OCI-LY1 (cell line): ENCODE measurements at regions not wholly inside any gene's neighbourhood (a gene's known extent, or its start where the extent isn't known, plus 50 kb on each side); places are given as distances from the start of the nearest gene placed in this dataset.

ENCODE experiments used
- H2AFZ ChIP-seq: fragments of 200-600 bp; sonication (generic), shearing (Covaris generic); 2 replicates; pipeline ENCODE4 v1.6.0; 2014; ENCODE audit warnings: antibody characterized with exemption, mild to moderate bottlenecking, low read length
- H3F3A ChIP-seq: fragments of 200-600 bp; sonication (generic), shearing (Covaris generic); 2 replicates; pipeline ENCODE4 v1.6.0; 2014; ENCODE audit warnings: mild to moderate bottlenecking, antibody characterized with exemption, low read length, moderate library complexity; ENCODE audit not compliant: insufficient read depth
- H3K27ac ChIP-seq: fragments of 200-600 bp; sonication (generic); 2 replicates; pipeline ENCODE4 v1.5.1; 2014; ENCODE audit warnings: low read length, mixed run types, mild to moderate bottlenecking, low read depth; ENCODE audit not compliant: poor library complexity, severe bottlenecking
- H3K27me3 ChIP-seq: fragments of 200-600 bp; sonication (generic); 2 replicates; pipeline ENCODE4 v1.6.0; 2014; ENCODE audit warnings: antibody characterized with exemption, mild to moderate bottlenecking, low read length, moderate library complexity; ENCODE audit not compliant: insufficient read depth
- H3K36me3 ChIP-seq: fragments of 200-600 bp; sonication (generic); 2 replicates; pipeline ENCODE4 v1.6.1; 2014; ENCODE audit warnings: mild to moderate bottlenecking, antibody characterized with exemption, low read length, moderate library complexity, mixed read lengths; ENCODE audit not compliant: insufficient read depth
- H3K4me1 ChIP-seq: fragments of 200-600 bp; sonication (generic); 2 replicates; pipeline ENCODE4 v1.5.1; 2014; ENCODE audit warnings: mild to moderate bottlenecking, low read length, moderate library complexity; ENCODE audit not compliant: insufficient read depth, severe bottlenecking
- H3K4me2 ChIP-seq: fragments of 200-600 bp; sonication (generic), shearing (Covaris generic); 2 replicates; pipeline ENCODE4 v1.6.1; 2014; ENCODE audit warnings: low read length
- H3K4me3 ChIP-seq: fragments of 200-600 bp; sonication (generic); 2 replicates; pipeline ENCODE4 v1.5.1; 2014; ENCODE audit warnings: low read length, low read depth, mild to moderate bottlenecking, mixed read lengths; ENCODE audit not compliant: poor library complexity, severe bottlenecking
- H3K79me2 ChIP-seq: fragments of 200-600 bp; shearing (Covaris generic); 2 replicates; pipeline ENCODE4 v1.6.1; 2016; ENCODE audit warnings: mixed run types, low read length, mixed read lengths; ENCODE audit not compliant: insufficient read depth
- H3K9ac ChIP-seq: fragments of 200-600 bp; sonication (generic), shearing (Covaris generic); 2 replicates; pipeline ENCODE4 v1.6.1; 2014; ENCODE audit warnings: mild to moderate bottlenecking, low read length, mixed read lengths
- H3K9me2 ChIP-seq: fragments of 200-600 bp; sonication (generic), shearing (Covaris generic); 2 replicates; pipeline ENCODE4 v1.6.1; 2014; ENCODE audit warnings: low read depth, mild to moderate bottlenecking, low read length, mixed read lengths
- H3K9me3 ChIP-seq: fragments of 200-600 bp; shearing (Covaris generic); 2 replicates; pipeline ENCODE4 v1.6.1; 2014; ENCODE audit warnings: low read length, mixed read lengths
- H4K20me1 ChIP-seq: fragments of 200-600 bp; sonication (generic), shearing (Covaris generic); 2 replicates; pipeline ENCODE4 v1.6.0; 2016; ENCODE audit warnings: mild to moderate bottlenecking, low read length; ENCODE audit not compliant: insufficient read depth
- EZH2 ChIP-seq: fragments of 200-600 bp; sonication (generic), shearing (Covaris generic); IDR thresholded peaks from 2 replicates; pipeline ENCODE4 v1.8.0; 2017; ENCODE audit warnings: borderline replicate concordance, mixed run types, mild to moderate bottlenecking, antibody characterized with exemption, low read length, moderate library complexity, mixed read lengths
- TF ChIP-seq, protein P1 (sequence below): fragments of 200-600 bp; sonication (generic), shearing (Covaris generic); IDR thresholded peaks from 2 replicates; pipeline ENCODE4 v1.5.1; 2017; ENCODE audit warnings: mild to moderate bottlenecking, antibody characterized with exemption, low read length, moderate library complexity, mixed read lengths

DNA sequence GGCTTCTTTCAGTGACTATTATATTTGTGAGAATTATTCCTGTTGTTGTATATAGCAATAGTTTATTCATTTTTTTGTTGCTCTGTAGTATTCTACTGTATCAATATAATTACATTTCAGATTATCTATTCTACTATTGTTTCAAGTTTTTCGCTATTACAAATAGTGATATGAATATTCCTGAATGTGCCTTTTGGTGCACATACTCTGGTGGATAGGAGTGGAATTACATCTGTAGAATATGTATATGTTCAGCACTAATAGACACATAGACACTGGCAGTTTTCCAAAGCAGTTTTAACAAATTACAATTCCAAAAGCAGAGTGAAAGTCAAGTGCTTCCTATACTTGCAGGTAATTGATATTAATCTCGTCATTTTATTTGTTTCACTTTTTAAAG lies 696.2 kb upstream of the PRMT6 start:
- Histone ChIP-seq H3K4me1 (no peaks in the 10 kb centered on the region), H3K9me3 (no peaks in the 10 kb centered on the region), H2AFZ (no peak overlapping the region), H3K4me2 (no peak overlapping the region), H3K27me3 (no peaks in the 10 kb centered on the region), H3K36me3 (no peaks in the 10 kb centered on the region), H3K9me2 (no peaks in the 10 kb centered on the region), H4K20me1 (no peaks in the 10 kb centered on the region), H3K9ac (no peak overlapping the region), H3K4me3 (no peak overlapping the region), H3F3A (no peaks in the 10 kb centered on the region), H3K27ac (no peak overlapping the region), H3K79me2 (no peaks in the 10 kb centered on the region)
- TF ChIP-seq, protein P1, sequence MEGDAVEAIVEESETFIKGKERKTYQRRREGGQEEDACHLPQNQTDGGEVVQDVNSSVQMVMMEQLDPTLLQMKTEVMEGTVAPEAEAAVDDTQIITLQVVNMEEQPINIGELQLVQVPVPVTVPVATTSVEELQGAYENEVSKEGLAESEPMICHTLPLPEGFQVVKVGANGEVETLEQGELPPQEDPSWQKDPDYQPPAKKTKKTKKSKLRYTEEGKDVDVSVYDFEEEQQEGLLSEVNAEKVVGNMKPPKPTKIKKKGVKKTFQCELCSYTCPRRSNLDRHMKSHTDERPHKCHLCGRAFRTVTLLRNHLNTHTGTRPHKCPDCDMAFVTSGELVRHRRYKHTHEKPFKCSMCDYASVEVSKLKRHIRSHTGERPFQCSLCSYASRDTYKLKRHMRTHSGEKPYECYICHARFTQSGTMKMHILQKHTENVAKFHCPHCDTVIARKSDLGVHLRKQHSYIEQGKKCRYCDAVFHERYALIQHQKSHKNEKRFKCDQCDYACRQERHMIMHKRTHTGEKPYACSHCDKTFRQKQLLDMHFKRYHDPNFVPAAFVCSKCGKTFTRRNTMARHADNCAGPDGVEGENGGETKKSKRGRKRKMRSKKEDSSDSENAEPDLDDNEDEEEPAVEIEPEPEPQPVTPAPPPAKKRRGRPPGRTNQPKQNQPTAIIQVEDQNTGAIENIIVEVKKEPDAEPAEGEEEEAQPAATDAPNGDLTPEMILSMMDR = peak; percentile 24; the same call in 1 of the 2 replicates
- TF ChIP-seq EZH2 = no peak

DNA sequence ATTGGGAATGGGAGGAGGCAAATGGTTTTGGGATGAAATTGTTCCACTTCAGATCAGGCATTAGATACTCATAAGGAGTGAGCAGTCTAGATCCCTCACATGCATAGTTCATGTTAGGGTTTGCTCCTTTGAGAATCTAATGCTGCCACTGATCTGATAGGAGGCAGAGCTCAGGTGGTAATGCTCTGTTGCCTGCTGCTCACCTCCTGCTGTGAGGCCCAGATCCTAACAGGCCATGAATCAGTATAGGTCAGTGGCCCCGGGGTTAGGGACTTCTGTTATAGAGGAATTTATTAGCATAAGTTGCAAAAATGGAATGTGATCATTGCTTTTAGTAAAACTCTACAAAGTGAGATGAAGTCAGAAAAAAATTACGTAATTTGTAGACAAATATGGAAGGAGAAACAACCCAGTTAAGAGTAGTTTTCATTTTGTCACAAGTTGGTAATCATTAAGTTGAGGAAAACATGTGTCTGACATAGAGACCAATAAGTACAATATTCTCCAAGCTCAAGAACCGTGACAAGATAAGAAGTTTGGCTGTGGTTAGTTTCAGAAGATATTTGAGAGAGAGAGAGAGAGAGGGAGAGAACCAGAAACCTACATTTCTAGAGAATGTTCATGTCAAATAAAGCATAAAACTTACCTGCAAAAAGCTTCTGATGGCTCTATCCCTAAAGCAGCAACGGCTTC lies 689.7 kb upstream of the PRMT6 start:
- Histone ChIP-seq H3K9ac (no peak overlapping the region), H3F3A (no peaks in the 10 kb centered on the region), H2AFZ (no peak overlapping the region), H3K27me3 (no peaks in the 10 kb centered on the region), H3K9me2 (no peaks in the 10 kb centered on the region), H4K20me1 (no peaks in the 10 kb centered on the region), H3K4me1 (no peaks in the 10 kb centered on the region), H3K4me2 (no peak overlapping the region), H3K4me3 (no peak overlapping the region), H3K27ac (no peak overlapping the region), H3K36me3 (no peaks in the 10 kb centered on the region), H3K9me3 (no peaks in the 10 kb centered on the region), H3K79me2 (no peaks in the 10 kb centered on the region)
- TF ChIP-seq EZH2 = no peak
- TF ChIP-seq, protein P1 = no peak

DNA sequence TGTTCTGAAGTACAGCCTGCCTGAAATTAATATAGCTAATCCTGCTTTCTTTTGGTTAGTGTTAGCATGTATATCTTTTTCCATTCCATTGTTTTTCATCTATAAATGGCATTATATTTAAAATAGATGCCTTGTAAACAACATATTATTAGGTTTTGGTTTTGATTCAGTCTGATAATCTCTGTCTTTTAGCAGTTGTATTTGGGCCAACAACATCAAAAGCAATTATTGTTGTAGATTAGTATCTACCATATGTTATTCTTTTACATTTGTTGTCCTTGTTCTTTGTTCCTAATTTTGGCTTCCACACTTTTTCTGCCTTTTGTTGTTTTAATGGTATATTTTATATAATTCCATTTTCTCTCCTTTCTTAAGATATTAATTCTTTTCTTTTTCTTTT lies 678.2 kb upstream of the PRMT6 start:
- TF ChIP-seq, protein P1 = no peak
- TF ChIP-seq EZH2 = no peak
- no peaks in the 10 kb centered on the region for H3K4me1 ChIP-seq
- H3K27ac ChIP-seq = no peak overlapping the region
- H3K4me2 ChIP-seq = no peak overlapping the region
- H3K9ac ChIP-seq = no peak overlapping the region
- no peaks in the 10 kb centered on the region for H4K20me1 ChIP-seq
- H2AFZ ChIP-seq = no peak overlapping the region
- no peak overlapping the region for H3K4me3 ChIP-seq
- no peaks in the 10 kb centered on the region for H3F3A ChIP-seq
- no peaks in the 10 kb centered on the region for H3K9me3 ChIP-seq
- no peaks in the 10 kb centered on the region for H3K36me3 ChIP-seq
- H3K27me3 ChIP-seq = no peaks in the 10 kb centered on the region
- H3K9me2 ChIP-seq = no peaks in the 10 kb centered on the region
- no peaks in the 10 kb centered on the region for H3K79me2 ChIP-seq
